ENCODE measurements at regions not wholly inside any gene's neighbourhood (a gene's known extent, or its start where the extent isn't known, plus 50 kb on each side); places are given as distances from the start of the nearest gene placed in this dataset.
"Not testable (repeated sequence)": the region's sequence is repeated elsewhere in the genome, so short reads cannot be mapped to it uniquely, and the experiment has no call there.

GRCh38 chr1:194658090-194658439 lies 1471.7 kb upstream of the B3GALT2 start:
- H3K4me3 ChIP-seq (ENCODE audit: low read depth in 1 of 2, low read length in 2 of 2) = no peak overlapping the region
- H3K36me3 ChIP-seq (ENCODE audit: control insufficient read depth in 1 of 2, insufficient read depth in 2 of 2, low read length in 2 of 2) = no peaks in the 10 kb centered on the region
- no peaks in the 10 kb centered on the region for H3K4me1 ChIP-seq (ENCODE audit: control insufficient read depth in 1 of 2, insufficient read depth in 2 of 2, low read length in 2 of 2)
- no peaks in the 10 kb centered on the region for H3K27me3 ChIP-seq (ENCODE audit: low read depth, low read length)
- H3K9me3 ChIP-seq (ENCODE audit: control insufficient read depth in 1 of 2, low read length in 2 of 2) = no peaks in the 10 kb centered on the region
- H3K27ac ChIP-seq (ENCODE audit: low read length) = no peak overlapping the region

DNA sequence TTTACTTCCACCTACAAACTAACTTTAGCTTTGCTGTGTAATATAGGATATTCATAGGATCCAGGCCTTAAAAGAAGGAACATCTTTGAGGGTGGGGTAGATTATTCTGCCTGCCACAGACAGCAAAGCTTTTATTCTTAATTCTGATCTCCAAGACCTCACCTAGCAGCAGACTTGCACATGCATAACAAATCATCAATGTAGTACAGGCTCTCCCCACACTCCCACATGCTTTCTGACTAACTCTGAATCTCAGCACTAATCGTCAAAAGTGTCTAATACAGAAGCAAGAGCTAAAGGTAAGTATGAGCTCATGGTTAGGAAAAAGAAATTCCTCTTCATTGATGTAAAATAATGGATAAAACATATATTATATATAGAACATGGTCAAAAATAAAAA lies 1468.5 kb upstream of the B3GALT2 start:
- Histone ChIP-seq H3K4me3 (ENCODE audit: low read depth in 1 of 2, low read length in 2 of 2) (no peak overlapping the region), H3K27ac (ENCODE audit: low read length) (no peak overlapping the region), H3K4me1 (ENCODE audit: control insufficient read depth in 1 of 2, insufficient read depth in 2 of 2, low read length in 2 of 2) (no peaks in the 10 kb centered on the region), H3K9me3 (ENCODE audit: control insufficient read depth in 1 of 2, low read length in 2 of 2) (no peaks in the 10 kb centered on the region), H3K36me3 (ENCODE audit: control insufficient read depth in 1 of 2, insufficient read depth in 2 of 2, low read length in 2 of 2) (no peaks in the 10 kb centered on the region), H3K27me3 (ENCODE audit: low read depth, low read length) (no peaks in the 10 kb centered on the region)

- Histone ChIP-seq H3K36me3 (ENCODE audit: control insufficient read depth in 1 of 2, insufficient read depth in 2 of 2, low read length in 2 of 2) (no peaks in the 10 kb centered on the region), H3K4me3 (ENCODE audit: low read depth in 1 of 2, low read length in 2 of 2) (no peak overlapping the region), H3K27ac (ENCODE audit: low read length) (no peak overlapping the region), H3K27me3 (ENCODE audit: low read depth, low read length) (no peaks in the 10 kb centered on the region), H3K9me3 (ENCODE audit: control insufficient read depth in 1 of 2, low read length in 2 of 2) (no peaks in the 10 kb centered on the region), H3K4me1 (ENCODE audit: control insufficient read depth in 1 of 2, insufficient read depth in 2 of 2, low read length in 2 of 2) (no peaks in the 10 kb centered on the region)
Observed at GRCh38 chr1:194653385-194653784, 1467.0 kb upstream of the B3GALT2 start.

DNA sequence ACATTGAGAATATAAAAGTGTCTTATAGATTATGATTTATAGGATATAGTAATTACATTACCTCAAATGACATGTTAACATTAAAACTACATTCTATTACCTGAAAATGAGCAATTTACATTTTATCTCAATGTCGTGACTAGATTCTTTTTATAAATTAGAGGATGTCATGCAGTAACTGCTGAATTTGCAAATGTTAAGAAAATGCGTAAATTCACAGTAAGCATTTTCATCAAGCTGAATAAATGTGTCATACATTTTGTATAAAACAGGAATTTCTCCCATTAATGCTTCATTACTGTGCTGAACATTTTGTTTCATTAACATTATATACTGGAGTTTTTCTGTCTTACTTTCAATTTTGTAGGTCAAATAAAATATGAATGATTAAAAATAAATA lies 1460.7 kb upstream of the B3GALT2 start:
- peaks cover 0 to 6% of the 10 kb centered on the region in 2 donors for H3K9me3 ChIP-seq (ENCODE audit: control insufficient read depth in 1 of 2, low read length in 2 of 2)
- H3K27ac ChIP-seq (ENCODE audit: low read length) = no peak overlapping the region
- no peak overlapping the region for H3K4me3 ChIP-seq (ENCODE audit: low read depth in 1 of 2, low read length in 2 of 2)
- H3K36me3 ChIP-seq (ENCODE audit: control insufficient read depth in 1 of 2, insufficient read depth in 2 of 2, low read length in 2 of 2) = no peaks in the 10 kb centered on the region
- no peaks in the 10 kb centered on the region for H3K27me3 ChIP-seq (ENCODE audit: low read depth, low read length)
- H3K4me1 ChIP-seq (ENCODE audit: control insufficient read depth in 1 of 2, insufficient read depth in 2 of 2, low read length in 2 of 2) = no peaks in the 10 kb centered on the region

GRCh38 chr1:194644528-194644927 lies 1458.1 kb upstream of the B3GALT2 start:
- Histone ChIP-seq H3K27ac (ENCODE audit: low read length) (no peak overlapping the region), H3K4me3 (ENCODE audit: low read depth in 1 of 2, low read length in 2 of 2) (no peak overlapping the region), H3K27me3 (ENCODE audit: low read depth, low read length) (no peaks in the 10 kb centered on the region), H3K4me1 (ENCODE audit: control insufficient read depth in 1 of 2, insufficient read depth in 2 of 2, low read length in 2 of 2) (no peaks in the 10 kb centered on the region), H3K36me3 (ENCODE audit: control insufficient read depth in 1 of 2, insufficient read depth in 2 of 2, low read length in 2 of 2) (no peaks in the 10 kb centered on the region), H3K9me3 (ENCODE audit: control insufficient read depth in 1 of 2, low read length in 2 of 2) (peaks cover 0 to 6% of the 10 kb centered on the region in 2 donors)

- H3K4me3 ChIP-seq (ENCODE audit: low read depth in 1 of 2, low read length in 2 of 2) = no peak overlapping the region
- H3K4me1 ChIP-seq (ENCODE audit: control insufficient read depth in 1 of 2, insufficient read depth in 2 of 2, low read length in 2 of 2) = no peaks in the 10 kb centered on the region
- no peaks in the 10 kb centered on the region for H3K9me3 ChIP-seq (ENCODE audit: control insufficient read depth in 1 of 2, low read length in 2 of 2)
- no peaks in the 10 kb centered on the region for H3K27me3 ChIP-seq (ENCODE audit: low read depth, low read length)
- no peaks in the 10 kb centered on the region for H3K36me3 ChIP-seq (ENCODE audit: control insufficient read depth in 1 of 2, insufficient read depth in 2 of 2, low read length in 2 of 2)
- H3K27ac ChIP-seq (ENCODE audit: low read length) = no peak overlapping the region
Observed at GRCh38 chr1:194640322-194640721, 1453.9 kb upstream of the B3GALT2 start.

- H3K36me3 ChIP-seq (ENCODE audit: control insufficient read depth in 1 of 2, insufficient read depth in 2 of 2, low read length in 2 of 2) = no peaks in the 10 kb centered on the region
- H3K27ac ChIP-seq (ENCODE audit: low read length) = no peak overlapping the region
- no peaks in the 10 kb centered on the region for H3K4me1 ChIP-seq (ENCODE audit: control insufficient read depth in 1 of 2, insufficient read depth in 2 of 2, low read length in 2 of 2)
- H3K27me3 ChIP-seq (ENCODE audit: low read depth, low read length) = no peaks in the 10 kb centered on the region
- no peaks in the 10 kb centered on the region for H3K9me3 ChIP-seq (ENCODE audit: control insufficient read depth in 1 of 2, low read length in 2 of 2)
- H3K4me3 ChIP-seq (ENCODE audit: low read depth in 1 of 2, low read length in 2 of 2) = no peak overlapping the region
Observed at GRCh38 chr1:194629011-194629410, 1442.6 kb upstream of the B3GALT2 start.

DNA sequence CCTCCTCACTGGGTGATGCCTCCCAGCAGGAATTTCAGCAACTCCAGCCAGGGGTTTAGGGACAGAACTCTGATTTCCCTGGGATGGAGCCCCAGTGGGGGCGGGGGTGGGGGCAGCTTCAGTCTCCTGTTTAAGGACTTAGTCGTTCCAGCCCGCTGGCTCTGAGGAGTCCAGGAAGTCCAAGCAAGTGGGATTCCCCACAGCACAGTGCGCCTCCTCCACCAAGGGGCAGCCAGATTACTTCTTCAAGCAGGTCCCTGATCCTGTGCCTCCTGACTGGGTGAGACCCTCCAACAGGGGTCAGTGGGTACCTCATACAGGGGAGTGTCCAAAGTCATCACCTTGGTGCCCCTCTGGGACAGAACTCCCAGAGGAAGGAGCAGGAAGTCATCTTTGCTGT lies 1438.4 kb upstream of the B3GALT2 start:
- Histone ChIP-seq H3K27ac (ENCODE audit: low read length) (no peak overlapping the region), H3K27me3 (ENCODE audit: low read depth, low read length) (no peaks in the 10 kb centered on the region), H3K4me3 (ENCODE audit: low read depth in 1 of 2, low read length in 2 of 2) (no peak overlapping the region), H3K36me3 (ENCODE audit: control insufficient read depth in 1 of 2, insufficient read depth in 2 of 2, low read length in 2 of 2) (no peaks in the 10 kb centered on the region), H3K4me1 (ENCODE audit: control insufficient read depth in 1 of 2, insufficient read depth in 2 of 2, low read length in 2 of 2) (no peaks in the 10 kb centered on the region), H3K9me3 (ENCODE audit: control insufficient read depth in 1 of 2, low read length in 2 of 2) (no peaks in the 10 kb centered on the region)

- no peaks in the 10 kb centered on the region for H3K27me3 ChIP-seq (ENCODE audit: low read depth, low read length)
- H3K4me3 ChIP-seq (ENCODE audit: low read depth in 1 of 2, low read length in 2 of 2) = no peak overlapping the region
- no peaks in the 10 kb centered on the region for H3K4me1 ChIP-seq (ENCODE audit: control insufficient read depth in 1 of 2, insufficient read depth in 2 of 2, low read length in 2 of 2)
- H3K27ac ChIP-seq (ENCODE audit: low read length) = no peak overlapping the region
- H3K9me3 ChIP-seq (ENCODE audit: control insufficient read depth in 1 of 2, low read length in 2 of 2) = peaks cover 0 to 6% of the 10 kb centered on the region in 2 donors
- H3K36me3 ChIP-seq (ENCODE audit: control insufficient read depth in 1 of 2, insufficient read depth in 2 of 2, low read length in 2 of 2) = no peaks in the 10 kb centered on the region
Observed at GRCh38 chr1:194618101-194618500, 1431.7 kb upstream of the B3GALT2 start.

DNA sequence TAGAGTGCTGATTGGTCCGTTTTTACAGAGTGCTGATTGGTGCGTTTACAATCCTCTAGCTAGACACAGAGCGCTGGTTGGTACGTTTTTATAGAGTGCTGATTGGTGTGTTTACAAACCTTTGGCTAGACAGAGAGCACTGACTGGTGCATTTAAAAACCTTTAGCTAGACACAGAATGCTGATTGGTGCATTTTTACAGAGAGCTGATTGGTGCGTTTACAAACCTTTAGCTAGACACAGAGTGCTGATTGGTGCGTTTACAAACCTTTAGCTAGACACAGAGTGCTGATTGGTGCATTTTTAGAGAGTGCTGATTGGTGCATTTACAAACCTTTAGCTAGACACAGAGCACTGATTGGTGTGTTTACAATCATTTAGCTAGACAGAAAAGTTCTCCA lies 1430.9 kb upstream of the B3GALT2 start:
- H3K27me3 ChIP-seq (ENCODE audit: low read depth, low read length); H3K4me1 ChIP-seq (ENCODE audit: control insufficient read depth in 1 of 2, insufficient read depth in 2 of 2, low read length in 2 of 2); H3K4me3 ChIP-seq (ENCODE audit: low read depth in 1 of 2, low read length in 2 of 2); H3K36me3 ChIP-seq (ENCODE audit: control insufficient read depth in 1 of 2, insufficient read depth in 2 of 2, low read length in 2 of 2); H3K27ac ChIP-seq (ENCODE audit: low read length); H3K9me3 ChIP-seq (ENCODE audit: control insufficient read depth in 1 of 2, low read length in 2 of 2): not testable (repeated sequence)

DNA sequence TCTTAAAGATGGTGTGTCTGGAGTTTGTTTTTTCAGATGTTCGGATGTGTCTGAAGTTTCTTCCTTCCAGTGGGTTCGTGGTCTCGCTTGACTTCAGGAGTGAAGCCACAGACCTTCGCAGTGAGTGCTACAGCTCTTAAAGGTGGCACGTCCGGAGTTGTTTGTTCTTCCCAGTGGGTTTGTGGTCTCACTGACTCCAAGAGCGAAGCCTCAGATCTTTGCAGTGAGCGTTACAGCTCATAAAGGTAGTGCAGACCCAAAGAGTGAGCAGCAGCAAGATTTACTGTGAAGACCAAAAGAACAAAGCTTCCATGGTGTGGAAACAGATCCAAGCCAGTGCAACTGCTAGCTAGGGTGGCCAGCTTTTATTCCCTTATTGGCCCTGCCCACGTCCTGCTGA lies 1430.4 kb upstream of the B3GALT2 start:
- H3K4me1 ChIP-seq (ENCODE audit: control insufficient read depth in 1 of 2, insufficient read depth in 2 of 2, low read length in 2 of 2) = no peaks in the 10 kb centered on the region
- H3K4me3 ChIP-seq (ENCODE audit: low read depth in 1 of 2, low read length in 2 of 2) = no peak overlapping the region
- no peak overlapping the region for H3K27ac ChIP-seq (ENCODE audit: low read length)
- peaks cover 0 to 6% of the 10 kb centered on the region in 2 donors for H3K9me3 ChIP-seq (ENCODE audit: control insufficient read depth in 1 of 2, low read length in 2 of 2)
- no peaks in the 10 kb centered on the region for H3K27me3 ChIP-seq (ENCODE audit: low read depth, low read length)
- H3K36me3 ChIP-seq (ENCODE audit: control insufficient read depth in 1 of 2, insufficient read depth in 2 of 2, low read length in 2 of 2) = no peaks in the 10 kb centered on the region

GRCh38 chr1:194602184-194602583 lies 1415.8 kb upstream of the B3GALT2 start:
- Histone ChIP-seq H3K27ac (ENCODE audit: low read length) (no peak overlapping the region), H3K4me1 (ENCODE audit: control insufficient read depth in 1 of 2, insufficient read depth in 2 of 2, low read length in 2 of 2) (no peaks in the 10 kb centered on the region), H3K9me3 (ENCODE audit: control insufficient read depth in 1 of 2, low read length in 2 of 2) (no peaks in the 10 kb centered on the region), H3K4me3 (ENCODE audit: low read depth in 1 of 2, low read length in 2 of 2) (no peak overlapping the region), H3K36me3 (ENCODE audit: control insufficient read depth in 1 of 2, insufficient read depth in 2 of 2, low read length in 2 of 2) (no peaks in the 10 kb centered on the region), H3K27me3 (ENCODE audit: low read depth, low read length) (no peaks in the 10 kb centered on the region)
